ENCODE measurements at regions not wholly inside any gene's neighbourhood (a gene's known extent, or its start where the extent isn't known, plus 50 kb on each side); places are given as distances from the start of the nearest gene placed in this dataset.

DNA sequence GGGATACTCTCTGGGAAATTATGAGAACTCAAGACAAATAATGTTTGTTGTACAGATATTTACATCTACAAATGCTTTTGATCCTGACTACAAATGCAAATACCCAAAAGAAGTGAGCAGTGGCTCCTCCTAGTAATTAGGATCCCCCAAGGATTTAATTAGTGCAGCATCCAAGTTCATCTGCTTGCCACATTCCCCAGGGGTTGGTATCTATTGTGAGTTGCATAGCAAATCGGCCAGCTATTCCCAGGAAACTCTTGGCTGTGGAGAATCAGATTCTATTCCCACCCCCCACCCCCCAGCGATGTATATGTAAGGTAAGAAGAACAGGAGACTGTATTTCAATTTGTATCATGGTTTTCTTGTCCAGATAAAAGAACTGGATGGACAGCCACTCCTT lies 725.1 kb upstream of the CDH7 start:
- no peaks in the 10 kb centered on the region for H3K4me1 ChIP-seq (ENCODE audit: control insufficient read depth, extremely low read depth, insufficient read depth, low read length)
- dilution Hi-C loops (cut with MboI; ENCODE audit: extremely low pct_ligation_motif_present, low sequenced_read_pairs): no loop called here
- no peak for DNase-seq (ENCODE audit: low read depth, low spot score)
- H3K4me2 ChIP-seq (ENCODE audit: control insufficient read depth, extremely low read depth, insufficient read depth, low read depth, low read length): no peak overlapping the region
- H4K20me1 ChIP-seq (ENCODE audit: control insufficient read depth, extremely low read depth, insufficient read depth, low read length): no peaks in the 10 kb centered on the region
- no peaks in the 10 kb centered on the region for H3K27me3 ChIP-seq (ENCODE audit: control insufficient read depth, extremely low read depth, insufficient read depth, low read length)
- no peaks in the 10 kb centered on the region for H3K36me3 ChIP-seq (ENCODE audit: control insufficient read depth in 2 of 2, extremely low read depth in 1 of 2, insufficient read depth in 2 of 2, low read length in 2 of 2)
- no peak overlapping the region for H3K9ac ChIP-seq (ENCODE audit: control insufficient read depth, extremely low read depth, insufficient read depth, low read length)
- no peak overlapping the region for H2AFZ ChIP-seq (ENCODE audit: control insufficient read depth, low read length)
- no peak for FAIRE-seq
- no peaks in the 10 kb centered on the region for H3K9me1 ChIP-seq (ENCODE audit: control insufficient read depth, extremely low read depth, insufficient read depth, low read length)
- peaks cover 3% of the 10 kb centered on the region for H3K9me3 ChIP-seq (ENCODE audit: control insufficient read depth, low read depth, low read length)
- H3K27ac ChIP-seq (ENCODE audit: control insufficient read depth, insufficient read depth, low read length): no peak overlapping the region
- no peak overlapping the region for H3K4me3 ChIP-seq (ENCODE audit: control insufficient read depth in 2 of 3, extremely low read depth in 1 of 3, insufficient read depth in 2 of 3, low read depth in 1 of 3, low read length in 3 of 3)
- H3K79me2 ChIP-seq (ENCODE audit: control insufficient read depth, insufficient read depth, low read length): no peaks in the 10 kb centered on the region
- TF ChIP-seq EZH2 (IDR thresholded peaks at IDR 0.05; ENCODE audit: low read length): no peak
- TF ChIP-seq, protein P1, sequence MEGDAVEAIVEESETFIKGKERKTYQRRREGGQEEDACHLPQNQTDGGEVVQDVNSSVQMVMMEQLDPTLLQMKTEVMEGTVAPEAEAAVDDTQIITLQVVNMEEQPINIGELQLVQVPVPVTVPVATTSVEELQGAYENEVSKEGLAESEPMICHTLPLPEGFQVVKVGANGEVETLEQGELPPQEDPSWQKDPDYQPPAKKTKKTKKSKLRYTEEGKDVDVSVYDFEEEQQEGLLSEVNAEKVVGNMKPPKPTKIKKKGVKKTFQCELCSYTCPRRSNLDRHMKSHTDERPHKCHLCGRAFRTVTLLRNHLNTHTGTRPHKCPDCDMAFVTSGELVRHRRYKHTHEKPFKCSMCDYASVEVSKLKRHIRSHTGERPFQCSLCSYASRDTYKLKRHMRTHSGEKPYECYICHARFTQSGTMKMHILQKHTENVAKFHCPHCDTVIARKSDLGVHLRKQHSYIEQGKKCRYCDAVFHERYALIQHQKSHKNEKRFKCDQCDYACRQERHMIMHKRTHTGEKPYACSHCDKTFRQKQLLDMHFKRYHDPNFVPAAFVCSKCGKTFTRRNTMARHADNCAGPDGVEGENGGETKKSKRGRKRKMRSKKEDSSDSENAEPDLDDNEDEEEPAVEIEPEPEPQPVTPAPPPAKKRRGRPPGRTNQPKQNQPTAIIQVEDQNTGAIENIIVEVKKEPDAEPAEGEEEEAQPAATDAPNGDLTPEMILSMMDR (optimal IDR thresholded peaks at IDR 0.05 in 1 of 3, IDR thresholded peaks at IDR 0.05 in 1 of 3, conservative IDR thresholded peaks at IDR 0.05 in 1 of 3; ENCODE audit: extremely low read depth in 1 of 3, insufficient read depth in 2 of 3, low read length in 3 of 3): no peak

DNA sequence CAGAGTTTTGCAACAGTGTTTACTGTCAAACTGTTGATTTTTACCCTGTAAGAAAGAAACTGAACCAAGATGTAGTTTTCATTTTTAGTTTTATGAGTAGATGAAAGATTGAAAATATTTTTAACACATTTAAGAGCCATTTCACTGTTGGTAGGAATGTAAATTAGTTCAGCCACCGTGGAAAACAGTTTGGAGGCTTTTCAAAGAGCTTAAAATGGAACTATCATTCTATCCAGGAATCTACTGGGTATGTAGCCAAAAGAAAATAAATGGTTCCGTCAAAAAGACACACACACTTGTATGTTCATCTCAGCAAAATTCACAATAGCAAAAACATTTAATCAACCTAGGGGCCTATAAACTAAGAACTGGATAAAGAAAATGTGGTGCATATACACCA lies 729.8 kb upstream of the CDH7 start:
- no peaks in the 10 kb centered on the region for H3K36me3 ChIP-seq (ENCODE audit: control insufficient read depth in 2 of 2, extremely low read depth in 1 of 2, insufficient read depth in 2 of 2, low read length in 2 of 2)
- no peaks in the 10 kb centered on the region for H3K4me1 ChIP-seq (ENCODE audit: control insufficient read depth, extremely low read depth, insufficient read depth, low read length)
- no peaks in the 10 kb centered on the region for H3K79me2 ChIP-seq (ENCODE audit: control insufficient read depth, insufficient read depth, low read length)
- DNase-seq (ENCODE audit: low read depth, low spot score) (no peak), FAIRE-seq (no peak)
- no peak overlapping the region for H3K4me3 ChIP-seq (ENCODE audit: control insufficient read depth in 2 of 3, extremely low read depth in 1 of 3, insufficient read depth in 2 of 3, low read depth in 1 of 3, low read length in 3 of 3)
- no peaks in the 10 kb centered on the region for H3K27me3 ChIP-seq (ENCODE audit: control insufficient read depth, extremely low read depth, insufficient read depth, low read length)
- no peak overlapping the region for H3K9ac ChIP-seq (ENCODE audit: control insufficient read depth, extremely low read depth, insufficient read depth, low read length)
- H3K27ac ChIP-seq (ENCODE audit: control insufficient read depth, insufficient read depth, low read length): no peak overlapping the region
- dilution Hi-C loops (cut with MboI; ENCODE audit: extremely low pct_ligation_motif_present, low sequenced_read_pairs): no loop called here
- no peak for TF ChIP-seq EZH2 (IDR thresholded peaks at IDR 0.05; ENCODE audit: low read length)
- TF ChIP-seq, protein P1 (optimal IDR thresholded peaks at IDR 0.05 in 1 of 3, IDR thresholded peaks at IDR 0.05 in 1 of 3, conservative IDR thresholded peaks at IDR 0.05 in 1 of 3; ENCODE audit: extremely low read depth in 1 of 3, insufficient read depth in 2 of 3, low read length in 3 of 3): no peak
- H4K20me1 ChIP-seq (ENCODE audit: control insufficient read depth, extremely low read depth, insufficient read depth, low read length): no peaks in the 10 kb centered on the region
- no peaks in the 10 kb centered on the region for H3K9me3 ChIP-seq (ENCODE audit: control insufficient read depth, low read depth, low read length)
- H3K9me1 ChIP-seq (ENCODE audit: control insufficient read depth, extremely low read depth, insufficient read depth, low read length): no peaks in the 10 kb centered on the region
- no peak overlapping the region for H2AFZ ChIP-seq (ENCODE audit: control insufficient read depth, low read length)
- no peak overlapping the region for H3K4me2 ChIP-seq (ENCODE audit: control insufficient read depth, extremely low read depth, insufficient read depth, low read depth, low read length)

Data from keratinocyte (primary cell).